ENCODE measurements at regions not wholly inside any gene's neighbourhood (a gene's known extent, or its start where the extent isn't known, plus 50 kb on each side); places are given as distances from the start of the nearest gene placed in this dataset.
"Not testable (repeated sequence)": the region's sequence is repeated elsewhere in the genome, so short reads cannot be mapped to it uniquely, and the experiment has no call there.

GRCh38 chr4:111113591-111113990 lies 490.7 kb upstream of the PITX2 start:
- no peak for DNase-seq (ENCODE audit: low read depth in 4 of 4, low spot score in 2 of 4)

- DNase-seq (ENCODE audit: low read depth in 4 of 4, low spot score in 2 of 4): no peak
Observed at GRCh38 chr4:111115881-111116280, 493.0 kb upstream of the PITX2 start.

GRCh38 chr4:111120191-111120590 lies 497.3 kb upstream of the PITX2 start:
- DNase-seq (ENCODE audit: low read depth in 4 of 4, low spot score in 2 of 4): no peak

- DNase-seq (ENCODE audit: low read depth in 4 of 4, low spot score in 2 of 4): no peak
Observed at GRCh38 chr4:111126340-111126739, 503.5 kb upstream of the PITX2 start.

GRCh38 chr4:111127841-111128240 lies 505.0 kb upstream of the PITX2 start:
- no peak for DNase-seq (ENCODE audit: low read depth in 4 of 4, low spot score in 2 of 4)

- DNase-seq (ENCODE audit: low read depth in 4 of 4, low spot score in 2 of 4): no peak
Observed at GRCh38 chr4:111128327-111128726, 505.4 kb upstream of the PITX2 start.

GRCh38 chr4:111136438-111136837 lies 513.6 kb upstream of the PITX2 start:
- DNase-seq (ENCODE audit: low read depth in 4 of 4, low spot score in 2 of 4): no peak

- DNase-seq (ENCODE audit: low read depth in 4 of 4, low spot score in 2 of 4): no peak
Observed at GRCh38 chr4:111136967-111137366, 514.1 kb upstream of the PITX2 start.

GRCh38 chr4:111143510-111143909 lies 520.6 kb upstream of the PITX2 start:
- DNase-seq (ENCODE audit: low read depth in 4 of 4, low spot score in 2 of 4): no peak

GRCh38 chr4:111154934-111155333 lies 532.1 kb upstream of the PITX2 start:
- DNase-seq (ENCODE audit: low read depth in 4 of 4, low spot score in 2 of 4): no peak

GRCh38 chr4:111164556-111164955 lies 541.7 kb upstream of the PITX2 start:
- not testable (repeated sequence) for DNase-seq (ENCODE audit: low read depth in 4 of 4, low spot score in 2 of 4)

GRCh38 chr4:111174331-111174730 lies 551.5 kb upstream of the PITX2 start:
- DNase-seq (ENCODE audit: low read depth in 4 of 4, low spot score in 2 of 4): no peak

GRCh38 chr4:111178231-111178630 lies 555.4 kb upstream of the PITX2 start:
- DNase-seq (ENCODE audit: low read depth in 4 of 4, low spot score in 2 of 4): no peak

- no peak for DNase-seq (ENCODE audit: low read depth in 4 of 4, low spot score in 2 of 4)
Observed at GRCh38 chr4:111187108-111187507, 564.2 kb upstream of the PITX2 start.

- DNase-seq (ENCODE audit: low read depth in 4 of 4, low spot score in 2 of 4): no peak
Observed at GRCh38 chr4:111198446-111198845, 575.6 kb upstream of the PITX2 start.

GRCh38 chr4:111204797-111205196 lies 581.9 kb upstream of the PITX2 start:
- no peak for DNase-seq (ENCODE audit: low read depth in 4 of 4, low spot score in 2 of 4)

GRCh38 chr4:111208970-111209369 lies 586.1 kb upstream of the PITX2 start:
- DNase-seq (ENCODE audit: low read depth in 4 of 4, low spot score in 2 of 4): no peak

- no peak for DNase-seq (ENCODE audit: low read depth in 4 of 4, low spot score in 2 of 4)
Observed at GRCh38 chr4:111209706-111210105, 586.8 kb upstream of the PITX2 start.

- DNase-seq (ENCODE audit: low read depth in 4 of 4, low spot score in 2 of 4): no peak
Observed at GRCh38 chr4:111210595-111210994, 587.7 kb upstream of the PITX2 start.

GRCh38 chr4:111213531-111213930 lies 590.7 kb upstream of the PITX2 start:
- DNase-seq (ENCODE audit: low read depth in 4 of 4, low spot score in 2 of 4): no peak

GRCh38 chr4:111214371-111214770 lies 591.5 kb upstream of the PITX2 start:
- no peak for DNase-seq (ENCODE audit: low read depth in 4 of 4, low spot score in 2 of 4)

- no peak for DNase-seq (ENCODE audit: low read depth in 4 of 4, low spot score in 2 of 4)
Observed at GRCh38 chr4:111215755-111216154, 592.9 kb upstream of the PITX2 start.

- DNase-seq (ENCODE audit: low read depth in 4 of 4, low spot score in 2 of 4): no peak
Observed at GRCh38 chr4:111216791-111217190, 593.9 kb upstream of the PITX2 start.

GRCh38 chr4:111221371-111221770 lies 598.5 kb upstream of the PITX2 start:
- no peak for DNase-seq (ENCODE audit: low read depth in 4 of 4, low spot score in 2 of 4)

All from left renal cortex interstitium (tissue), 4 donors.